CMK (cell line): ENCODE measurements at regions not wholly inside any gene's neighbourhood (a gene's known extent, or its start where the extent isn't known, plus 50 kb on each side); places are given as distances from the start of the nearest gene placed in this dataset.
"Not testable (repeated sequence)": the region's sequence is repeated elsewhere in the genome, so short reads cannot be mapped to it uniquely, and the experiment has no call there.

ENCODE experiments used
- DNase-seq: peaks from one replicate; pipeline ENCODE4 v3.0.0-alpha.2; 2010; ENCODE audit warnings: low read depth

GRCh38 chr14:77985211-77985615 lies 185.0 kb upstream of the NRXN3 start:
- DNase-seq: no peak

- DNase-seq: no peak
These were observed 183.4 kb upstream of the NRXN3 start for GRCh38 chr14:77986773-77987172.

- no peak for DNase-seq
These were observed 181.9 kb upstream of the NRXN3 start for GRCh38 chr14:77988096-77988870.

- no peak for DNase-seq
These were observed 181.2 kb upstream of the NRXN3 start for GRCh38 chr14:77988970-77989369.

GRCh38 chr14:77989441-77989991 lies 180.7 kb upstream of the NRXN3 start:
- DNase-seq: no peak

- DNase-seq: no peak
These were observed 179.8 kb upstream of the NRXN3 start for GRCh38 chr14:77990337-77990736.

GRCh38 chr14:77991128-77991772 lies 178.9 kb upstream of the NRXN3 start:
- no peak for DNase-seq

- DNase-seq: no peak
These were observed 164.8 kb upstream of the NRXN3 start for GRCh38 chr14:78005325-78005724.

- no peak for DNase-seq
These were observed 163.0 kb upstream of the NRXN3 start for GRCh38 chr14:78007160-78007559.

- DNase-seq: no peak
These were observed 159.5 kb upstream of the NRXN3 start for GRCh38 chr14:78010688-78011087.

- not testable (repeated sequence) for DNase-seq
These were observed 156.3 kb upstream of the NRXN3 start for GRCh38 chr14:78013911-78014310.

GRCh38 chr14:78016532-78016931 lies 153.6 kb upstream of the NRXN3 start:
- DNase-seq: no peak

- DNase-seq: no peak
These were observed 151.9 kb upstream of the NRXN3 start for GRCh38 chr14:78018283-78018682.

- DNase-seq: peak; percentile 52
These were observed 148.1 kb upstream of the NRXN3 start for GRCh38 chr14:78022059-78022458.

GRCh38 chr14:78023112-78023511 lies 147.1 kb upstream of the NRXN3 start:
- no peak for DNase-seq

GRCh38 chr14:78028471-78028870 lies 141.7 kb upstream of the NRXN3 start:
- DNase-seq: no peak

GRCh38 chr14:78029601-78030372 lies 140.4 kb upstream of the NRXN3 start:
- no peak for DNase-seq

GRCh38 chr14:78043349-78043748 lies 126.8 kb upstream of the NRXN3 start:
- DNase-seq: no peak

GRCh38 chr14:78048120-78048519 lies 122.1 kb upstream of the NRXN3 start:
- peak; percentile 24 for DNase-seq

GRCh38 chr14:78056890-78057289 lies 113.3 kb upstream of the NRXN3 start:
- not testable (repeated sequence) for DNase-seq

GRCh38 chr14:78070344-78070743 lies 99.8 kb upstream of the NRXN3 start:
- no peak for DNase-seq

- no peak for DNase-seq
These were observed 99.1 kb upstream of the NRXN3 start for GRCh38 chr14:78071016-78071549.
